HepG2 (cell line): ENCODE measurements at regions not wholly inside any gene's neighbourhood (a gene's known extent, or its start where the extent isn't known, plus 50 kb on each side); places are given as distances from the start of the nearest gene placed in this dataset.
A peak's percentile ranks its signal among the peaks of the same experiment; 100 is the strongest.

Experiments
- ATAC-seq: fragments of 200-7000 bp; cut with Tn5 transposase; 3 replicates; pipeline ENCODE4 v1.9.1; 2020; ENCODE audit warnings: mild to moderate bottlenecking, moderate library complexity
- BruUV-seq: library from RNA; stranded (reverse); fragments of 400-500 nt; replicated peaks from 2 replicates; lab custom pipeline; 2021; lab: Mats Ljungman, UMichigan
- CTCF ChIA-PET: fragments of 300-600 bp; formaldehyde crosslinking; extraction: SDS; loops from one replicate; lab custom pipeline; 2021; ENCODE audit warnings: low total read pairs, inconsistent platforms, low intra/inter-chr PET ratio; lab: Yijun Ruan, JAX
- POLR2A ChIA-PET: fragments of 350-600 bp; sonication (Branson Sonifier 250); formaldehyde crosslinking; loops from one replicate; lab custom pipeline; 2020; ENCODE audit warnings: antibody characterized with exemption, inconsistent platforms; lab: Yijun Ruan, JAX
- DNase-seq: peaks from one replicate; pipeline ENCODE4 v3.0.0-alpha.2; 2015; ENCODE audit warnings: low spot score
- FAIRE-seq: peaks from 3 replicates; lab custom pipeline; 2011; peaks lifted over from hg19 to GRCh38; lab: Jason Lieb, UNC
- H2AFZ ChIP-seq: one replicate; pipeline ENCODE4 v1.6.1; 2011; ENCODE audit warnings: low read length, inconsistent platforms
- H3K27ac ChIP-seq: fragments of 300-600 bp; 3 replicates; pipeline ENCODE4 v1.8.0; 2011; ENCODE audit warnings: mixed run types, mild to moderate bottlenecking, mixed read lengths, low read length, inconsistent platforms; ENCODE audit not compliant: insufficient read depth; ENCODE audit errors: extremely low read length
- H3K27me3 ChIP-seq, 2 experiments: fragments of 200-600 bp in 1 of 2; 2 replicates in 1 of 2; 3 replicates in 1 of 2; pipeline versions ENCODE4 v1.6.0 to v1.8.0; 2011; ENCODE audit warnings: low read length in 2 of 2, mild to moderate bottlenecking in 2 of 2, moderate library complexity in 2 of 2, inconsistent platforms in 1 of 2; ENCODE audit not compliant: insufficient read depth in 2 of 2, control insufficient read depth in 1 of 2
- H3K36me3 ChIP-seq, 2 experiments: fragments of 200-600 bp in 1 of 2; replicated peaks in 1 of 2; 2 replicates in 1 of 2; 3 replicates in 1 of 2; pipeline versions ENCODE4 v1.5.1 to v1.8.0; 2011; ENCODE audit warnings: low read length in 2 of 2, inconsistent platforms in 1 of 2; ENCODE audit not compliant: insufficient read depth in 2 of 2, control insufficient read depth in 1 of 2
- H3K4me1 ChIP-seq: 2 replicates; pipeline ENCODE4 v1.5.1; 2012; ENCODE audit warnings: low read length, inconsistent platforms; ENCODE audit not compliant: insufficient read depth
- H3K4me2 ChIP-seq: 2 replicates; pipeline ENCODE4 v1.6.0; 2011; ENCODE audit warnings: low read depth, low read length, inconsistent platforms
- H3K4me3 ChIP-seq, 3 experiments: fragments of 200-600 bp in 1 of 3; sonication (generic), shearing (Covaris generic) in 1 of 3; replicated peaks in 1 of 3; 2 replicates each; pipeline ENCODE4 v1.5.1; 2011 to 2016; ENCODE audit warnings: low read length in 3 of 3, inconsistent platforms in 2 of 3, low read depth in 2 of 3, mild to moderate bottlenecking in 2 of 3, control low read depth in 1 of 3, mixed read lengths in 1 of 3; ENCODE audit not compliant: insufficient read depth in 1 of 3
- H3K79me2 ChIP-seq: one replicate; pipeline ENCODE4 v1.6.1; 2011; ENCODE audit warnings: low read length, inconsistent platforms; ENCODE audit not compliant: insufficient read depth
- H3K9ac ChIP-seq: 2 replicates; pipeline ENCODE4 v1.6.0; 2011; ENCODE audit warnings: mild to moderate bottlenecking, low read depth, low read length, inconsistent platforms; ENCODE audit not compliant: insufficient read depth
- H3K9me3 ChIP-seq: 2 replicates; pipeline ENCODE4 v1.5.1; 2012; ENCODE audit warnings: mild to moderate bottlenecking, low read length
- H4K20me1 ChIP-seq: 2 replicates; pipeline ENCODE4 v1.6.0; 2011; ENCODE audit warnings: inconsistent platforms, mild to moderate bottlenecking, low read length, moderate library complexity; ENCODE audit not compliant: insufficient read depth
- CSRNP1 ChIP-seq: sonication (generic); formaldehyde crosslinking; IDR thresholded peaks from 2 replicates; pipeline ENCODE4 v1.8.1; 2023; ENCODE audit warnings: mild to moderate bottlenecking, missing genetic modification reagents
- EED ChIP-seq: sonication (generic); formaldehyde crosslinking; IDR thresholded peaks from 2 replicates; pipeline ENCODE4 v1.5.0; 2020; ENCODE audit warnings: mild to moderate bottlenecking, missing genetic modification reagents
- HDAC2 ChIP-seq: sonication (generic); formaldehyde crosslinking; IDR thresholded peaks from 2 replicates; pipeline ENCODE4 v1.4.0; 2020; ENCODE audit warnings: missing genetic modification reagents
- SP2 ChIP-seq: sonication (generic); formaldehyde crosslinking; IDR thresholded peaks from 2 replicates; pipeline ENCODE4 v1.5.1; 2020; ENCODE audit warnings: mild to moderate bottlenecking, missing genetic modification reagents
- ZNF263 ChIP-seq: sonication (generic); formaldehyde crosslinking; IDR thresholded peaks from 2 replicates; pipeline ENCODE4 v1.4.0; 2020; ENCODE audit warnings: missing genetic modification reagents
- ZNF276 ChIP-seq: sonication (generic); formaldehyde crosslinking; IDR thresholded peaks from 2 replicates; pipeline ENCODE4 v1.4.0; 2020; ENCODE audit warnings: mild to moderate bottlenecking, low read depth, missing genetic modification reagents
- ZNF33B ChIP-seq: sonication (generic); formaldehyde crosslinking; IDR thresholded peaks from 2 replicates; pipeline ENCODE4 v1.5.1; 2020; ENCODE audit warnings: mild to moderate bottlenecking, missing genetic modification reagents
- WGBS: methylation state at CpG from one replicate; pipeline ENCODE4 v1.1.6; 2017; ENCODE audit warnings: low lambda C conversion rate; 5-methylcytosine and 5-hydroxymethylcytosine counted together
- in situ Hi-C: cut with HindIII; loops from 2 replicates; pipeline ENCODE4 v1.10.0; 2017; ENCODE audit warnings: low pct_unique_long_range_greater_than_20kb; ENCODE audit not compliant: extremely low pct_ligation_motif_present
- intact Hi-C: fragments of 100-400 bp; cut with micrococcal nuclease; formaldehyde crosslinking; loops from one replicate; pipeline ENCODE4 v1.10.0; 2022; ENCODE audit not compliant: unreplicated experiment

GRCh38 chr2:238510911-238511613 is 84.3 kb downstream of the ASB1 start:
- no peaks in the 10 kb centered on the region for H3K79me2 ChIP-seq
- no peaks in the 10 kb centered on the region for H4K20me1 ChIP-seq
- H3K4me3 ChIP-seq = no peak overlapping the region
- intact Hi-C loops (no loop called here), in situ Hi-C loops (no loop called here)
- H3K9me3 ChIP-seq = no peaks in the 10 kb centered on the region
- FAIRE-seq (no peak), DNase-seq (no peak), ATAC-seq (no peak; the same call in 2 of the 3 replicates)
- peaks cover 35% of the 10 kb centered on the region for H3K4me1 ChIP-seq
- ChIA-PET CTCF (no interaction called here), POLR2A (no interaction called here)
- no peaks in the 10 kb centered on the region for H3K27me3 ChIP-seq
- TF ChIP-seq ZNF33B (CRISPR knock-in tag) (no peak), SP2 (CRISPR knock-in tag) (no peak), HDAC2 (CRISPR knock-in tag) (no peak), EED (peak; percentile 61; the same call in 1 of the 2 replicates), CSRNP1 (no peak), ZNF276 (CRISPR knock-in tag) (no peak), ZNF263 (0 out of 2 replicates have a peak, but pooled peaks have one; percentile 26)
- peak overlapping the region; percentile 9; the same call in 1 of the 2 replicates for H3K4me2 ChIP-seq
- no peak overlapping the region for H3K27ac ChIP-seq
- no peak overlapping the region for H2AFZ ChIP-seq
- H3K9ac ChIP-seq = no peak overlapping the region
- WGBS = 72% methylated on average over 25 of the region's 26 CpGs
- BruUV-seq = no TSS peak
- H3K36me3 ChIP-seq = no peaks in the 10 kb centered on the region
